Transverse colon (tissue), 4 donors: ENCODE measurements at regions not wholly inside any gene's neighbourhood (a gene's known extent, or its start where the extent isn't known, plus 50 kb on each side); places are given as distances from the start of the nearest gene placed in this dataset.
"Not testable (repeated sequence)": the region's sequence is repeated elsewhere in the genome, so short reads cannot be mapped to it uniquely, and the experiment has no call there.

Experiments used
- DNase-seq: peaks from one replicate; pipeline ENCODE4 v3.0.0-alpha.2; 2019
- H3K27ac ChIP-seq, 4 donors: fragments of 200-600 bp; sonication (generic); 2 replicates each; pipeline ENCODE4 v1.5.1; 2016 to 2018; ENCODE audit warnings: inconsistent platforms in 4 of 4
- H3K27me3 ChIP-seq: fragments of 200-600 bp; sonication (generic); 2 replicates; pipeline ENCODE4 v1.5.1; 2017; ENCODE audit warnings: inconsistent platforms
- H3K36me3 ChIP-seq, 4 donors: fragments of 200-600 bp; sonication (generic); 2 replicates each; pipeline ENCODE4 v1.5.1; 2017 to 2019; ENCODE audit warnings: inconsistent platforms in 4 of 4
- H3K4me1 ChIP-seq, 4 donors: fragments of 200-600 bp; sonication (generic); 2 replicates each; pipeline ENCODE4 v1.5.1; 2017 to 2020; ENCODE audit warnings: inconsistent platforms in 4 of 4
- H3K4me3 ChIP-seq, 4 donors: fragments of 200-600 bp; sonication (generic); 1 replicate in 1 of 4; 2 replicates in 3 of 4; pipeline versions ENCODE4 v1.5.1 to v1.6.1; 2017 to 2019; ENCODE audit warnings: inconsistent platforms in 4 of 4
- H3K9me3 ChIP-seq, 2 donors: fragments of 200-600 bp; sonication (generic); 2 replicates each; pipeline ENCODE4 v1.5.1; 2017 to 2019; ENCODE audit warnings: inconsistent platforms in 2 of 2
- EP300 ChIP-seq: sonication (generic); formaldehyde crosslinking; IDR thresholded peaks from one replicate; pipeline ENCODE4 v1.6.1; 2017; ENCODE audit warnings: antibody characterized with exemption, low read depth
- POLR2A ChIP-seq: fragments of 450-650 bp; IDR thresholded peaks from one replicate; pipeline ENCODE4 v1.6.1; 2016; ENCODE audit warnings: antibody characterized with exemption, mild to moderate bottlenecking, moderate library complexity
- POLR2AphosphoS5 ChIP-seq, 3 donors: sonication (generic); formaldehyde crosslinking; IDR thresholded peaks; one replicate each; pipeline ENCODE4 v1.6.1; 2016; ENCODE audit warnings: antibody characterized with exemption in 3 of 3
- WGBS, 2 donors: methylation state at CpG; one replicate each; pipeline ENCODE4 v1.1.5; 2018; ENCODE audit warnings: low coverage in 1 of 2; 5-methylcytosine and 5-hydroxymethylcytosine counted together
- in situ Hi-C, 4 donors: fragments of 200-750 bp; cut with MboI; loops; one replicate each; pipeline versions ENCODE4 v1.15.0 to v1.15.1; 2017; ENCODE audit warnings: low sequenced_read_pairs in 3 of 4, low pct_ligation_motif_present in 1 of 4, low pct_unique_long_range_greater_than_20kb in 1 of 4
- intact Hi-C: fragments of 100-400 bp; cut with DNase I; formaldehyde crosslinking; loops from one replicate; pipeline ENCODE4 v1.15.1; 2023; ENCODE audit warnings: low total_unique reads
- TF ChIP-seq, protein P1 (sequence below), 5 experiments: fragments of 200-600 bp in 3 of 5; fragments of 450-650 bp in 2 of 5; sonication (generic) in 3 of 5; IDR thresholded peaks; 1 replicate in 2 of 5; 2 replicates in 3 of 5; pipeline ENCODE4 v1.5.1; 2016 to 2017; ENCODE audit warnings: antibody characterized with exemption in 5 of 5, inconsistent platforms in 3 of 5, mild to moderate bottlenecking in 2 of 5, moderate library complexity in 1 of 5

DNA sequence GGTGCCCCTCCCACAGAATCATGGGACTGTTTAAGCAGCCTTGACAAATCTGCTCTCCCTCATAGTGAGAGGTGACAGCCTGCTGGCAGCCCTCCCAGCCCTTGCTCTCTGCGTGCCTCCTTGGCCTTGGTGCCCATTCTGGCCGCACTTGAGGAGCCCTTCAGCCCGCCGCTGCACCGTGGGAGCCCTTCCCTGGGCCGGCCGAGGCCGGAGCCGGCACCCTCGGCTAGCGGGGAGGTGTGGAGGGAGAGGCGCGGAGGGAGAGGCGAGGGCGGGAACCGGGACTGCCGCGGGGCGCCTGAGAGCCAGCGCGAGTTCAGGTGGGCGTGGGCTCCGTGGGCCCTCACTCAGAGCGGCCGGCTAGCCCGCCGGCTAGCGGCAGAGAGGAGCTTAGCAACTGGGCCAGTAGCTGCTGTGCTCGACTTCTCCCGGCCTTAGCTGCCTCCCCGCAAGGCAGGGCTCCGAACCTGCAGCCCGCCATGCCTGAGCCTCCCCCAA is 125.9 kb upstream of the MYO10 start:
- Histone ChIP-seq H3K4me3 (no peak overlapping the region), H3K27me3 (no peaks in the 10 kb centered on the region), H3K4me1 (peaks cover 0 to 10% (median 5%) of the 10 kb centered on the region in 4 donors), H3K36me3 (no peaks in the 10 kb centered on the region), H3K27ac (no peak overlapping the region), H3K9me3 (no peaks in the 10 kb centered on the region)
- no peak for DNase-seq
- whole genome bisulfite sequencing, 2 donors: 86% methylated on average over 12 of the region's 33 CpGs; no CpG with 5 or more reads in 1 of the 2 donors
- intact Hi-C loops (no loop called here), in situ Hi-C loops (no loop called here)
- TF ChIP-seq EP300: no peak
- TF ChIP-seq POLR2A: no peak
- no peak for TF ChIP-seq POLR2AphosphoS5 (IDR thresholded peaks at IDR 0.05)
- TF ChIP-seq, protein P1, sequence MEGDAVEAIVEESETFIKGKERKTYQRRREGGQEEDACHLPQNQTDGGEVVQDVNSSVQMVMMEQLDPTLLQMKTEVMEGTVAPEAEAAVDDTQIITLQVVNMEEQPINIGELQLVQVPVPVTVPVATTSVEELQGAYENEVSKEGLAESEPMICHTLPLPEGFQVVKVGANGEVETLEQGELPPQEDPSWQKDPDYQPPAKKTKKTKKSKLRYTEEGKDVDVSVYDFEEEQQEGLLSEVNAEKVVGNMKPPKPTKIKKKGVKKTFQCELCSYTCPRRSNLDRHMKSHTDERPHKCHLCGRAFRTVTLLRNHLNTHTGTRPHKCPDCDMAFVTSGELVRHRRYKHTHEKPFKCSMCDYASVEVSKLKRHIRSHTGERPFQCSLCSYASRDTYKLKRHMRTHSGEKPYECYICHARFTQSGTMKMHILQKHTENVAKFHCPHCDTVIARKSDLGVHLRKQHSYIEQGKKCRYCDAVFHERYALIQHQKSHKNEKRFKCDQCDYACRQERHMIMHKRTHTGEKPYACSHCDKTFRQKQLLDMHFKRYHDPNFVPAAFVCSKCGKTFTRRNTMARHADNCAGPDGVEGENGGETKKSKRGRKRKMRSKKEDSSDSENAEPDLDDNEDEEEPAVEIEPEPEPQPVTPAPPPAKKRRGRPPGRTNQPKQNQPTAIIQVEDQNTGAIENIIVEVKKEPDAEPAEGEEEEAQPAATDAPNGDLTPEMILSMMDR (IDR thresholded peaks at IDR 0.05): no peak

GRCh38 chr5:17062741-17063140 is 126.7 kb upstream of the MYO10 start:
- H3K27me3 ChIP-seq, intact Hi-C loops, H3K4me3 ChIP-seq, in situ Hi-C loops, DNase-seq, H3K4me1 ChIP-seq, H3K27ac ChIP-seq, H3K9me3 ChIP-seq, H3K36me3 ChIP-seq: not testable (repeated sequence)
- 93 to 100% methylated on average over 1 to 4 of the region's 4 CpGs for WGBS, 2 donors

DNA sequence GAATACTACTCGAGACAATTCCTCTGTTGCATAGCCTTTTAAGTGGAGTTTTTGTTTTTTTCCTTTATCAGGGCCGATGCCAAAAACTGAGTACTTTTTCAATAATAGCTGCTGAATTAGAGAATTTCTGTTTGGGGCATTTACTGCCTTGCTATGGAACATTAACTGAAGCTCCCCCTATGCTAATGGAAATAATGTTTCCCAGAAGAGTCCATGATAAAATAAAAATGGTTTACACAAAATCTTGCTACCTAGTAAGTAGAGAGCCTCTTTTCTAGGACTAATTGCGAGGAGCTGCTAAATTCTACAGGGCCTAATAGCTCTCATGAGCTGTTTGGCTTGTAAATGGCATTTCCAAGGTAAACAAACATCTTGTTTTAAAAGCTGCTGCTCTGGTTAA is 128.2 kb upstream of the MYO10 start:
- in situ Hi-C loops (no loop called here), intact Hi-C loops (no loop called here)

DNA sequence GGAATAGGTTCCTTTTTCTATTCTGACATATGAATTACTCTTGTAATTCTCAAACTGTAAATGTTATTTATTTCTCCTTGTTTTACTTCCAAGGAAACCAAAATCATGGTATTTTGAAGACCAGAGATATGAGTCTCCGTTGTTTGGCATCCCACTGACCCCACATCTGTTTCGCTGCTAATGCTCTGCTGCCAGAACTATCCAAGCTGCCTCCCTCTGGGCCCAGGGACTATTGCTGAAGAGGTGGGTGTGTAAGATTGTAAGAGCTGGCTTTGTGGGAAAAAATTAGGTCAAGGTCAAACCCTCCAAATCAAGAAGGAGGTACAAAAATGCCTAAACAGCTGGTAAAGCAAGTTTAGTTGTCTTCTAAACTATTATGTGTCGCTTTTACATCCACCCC is 129.4 kb upstream of the MYO10 start:
- Histone ChIP-seq H3K9me3 (no peaks in the 10 kb centered on the region), H3K4me3 (no peak overlapping the region), H3K27ac (no peak overlapping the region), H3K4me1 (peaks cover 0 to 9% (median 0%) of the 10 kb centered on the region in 4 donors), H3K27me3 (no peaks in the 10 kb centered on the region), H3K36me3 (no peaks in the 10 kb centered on the region)
- TF ChIP-seq POLR2A: no peak
- 82 to 83% methylated on average over 2 to 3 of the region's 3 CpGs for WGBS, 2 donors
- no peak for DNase-seq
- in situ Hi-C loops: no loop called here
- intact Hi-C loops: no loop called here

More for the DNA sequence above, 128.2 kb upstream of the MYO10 start:
- no peak overlapping the region for H3K27ac ChIP-seq
- H3K4me1 ChIP-seq: no peaks in the 10 kb centered on the region
- DNase-seq: no peak
- TF ChIP-seq POLR2AphosphoS5 (IDR thresholded peaks at IDR 0.05) (no peak), EP300 (no peak), POLR2A (no peak)
- TF ChIP-seq, protein P1 (IDR thresholded peaks at IDR 0.05): no peak
- no peaks in the 10 kb centered on the region for H3K36me3 ChIP-seq
- H3K9me3 ChIP-seq: no peaks in the 10 kb centered on the region
- no peak overlapping the region for H3K4me3 ChIP-seq
- WGBS, 2 donors: 60 to 65% methylated on average over 3 of the region's 3 CpGs
- no peaks in the 10 kb centered on the region for H3K27me3 ChIP-seq

- in situ Hi-C loops, H3K27ac ChIP-seq, H3K4me3 ChIP-seq, H3K36me3 ChIP-seq, DNase-seq, H3K27me3 ChIP-seq, H3K9me3 ChIP-seq, intact Hi-C loops: not testable (repeated sequence)
- peaks cover 0 to 10% (median 0%) of the 10 kb centered on the region in 4 donors for H3K4me1 ChIP-seq
- WGBS, 2 donors: 57 to 67% methylated on average over 4 to 5 of the region's 5 CpGs
These were observed 129.9 kb upstream of the MYO10 start for GRCh38 chr5:17066026-17066425.

DNA sequence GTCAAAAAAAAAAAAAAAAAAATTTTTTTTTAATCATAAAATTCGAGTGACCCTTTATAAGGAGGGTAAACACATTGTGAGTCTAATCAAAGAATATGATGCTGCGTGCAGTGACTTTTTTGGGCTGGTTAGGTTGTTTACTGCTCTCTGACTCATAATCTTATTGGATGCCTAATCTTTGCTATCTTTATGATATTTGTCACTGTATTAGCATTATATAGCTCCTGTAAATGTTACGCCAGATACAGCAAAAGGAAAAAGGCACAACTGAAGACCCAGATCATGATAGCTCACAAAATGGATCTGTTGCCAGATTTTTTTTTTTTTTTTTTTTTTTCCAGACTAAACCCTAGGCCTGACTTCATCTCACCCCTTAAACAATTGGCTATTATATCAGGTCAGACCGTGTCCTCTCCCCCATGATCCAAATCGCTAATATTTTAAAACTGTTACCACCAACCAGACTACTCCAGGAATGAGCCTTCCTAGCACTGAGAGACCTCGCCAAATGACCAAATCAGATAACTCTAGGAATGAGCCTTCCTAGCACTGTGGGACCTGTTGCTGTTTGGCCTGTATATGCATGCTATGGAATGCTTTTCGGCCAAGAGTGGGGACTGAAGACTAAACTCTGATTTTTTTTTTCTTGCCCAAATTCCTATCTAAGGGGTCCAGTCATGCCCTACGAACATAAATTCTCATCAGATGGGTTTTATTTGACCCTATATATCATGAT is 131.7 kb upstream of the MYO10 start:
- no peaks in the 10 kb centered on the region for H3K27me3 ChIP-seq
- H3K27ac ChIP-seq: no peak overlapping the region
- no peak overlapping the region for H3K4me3 ChIP-seq
- intact Hi-C loops (no loop called here), in situ Hi-C loops (no loop called here)
- DNase-seq: no peak
- TF ChIP-seq, protein P1 (IDR thresholded peaks at IDR 0.05): no peak
- H3K36me3 ChIP-seq: no peaks in the 10 kb centered on the region
- WGBS, 2 donors: 63 to 73% methylated on average over 6 to 8 of the region's 8 CpGs
- H3K4me1 ChIP-seq: peaks cover 0 to 10% (median 0%) of the 10 kb centered on the region in 4 donors
- no peaks in the 10 kb centered on the region for H3K9me3 ChIP-seq
